K562 (cell line): ENCODE measurements at regions not wholly inside any gene's neighbourhood (a gene's known extent, or its start where the extent isn't known, plus 50 kb on each side); places are given as distances from the start of the nearest gene placed in this dataset.

Source experiments
- ATAC-seq: fragments of 200-7000 bp; cut with Tn5 transposase; 3 replicates; pipeline ENCODE4 v1.9.1; 2020; ENCODE audit warnings: moderate library complexity
- BruUV-seq: library from RNA; stranded (reverse); fragments of 400-500 nt; replicated peaks from 2 replicates; lab custom pipeline; 2021; lab: Mats Ljungman, UMichigan
- CTCF ChIA-PET: fragments of 300-600 bp; formaldehyde crosslinking; extraction: SDS; loops from one replicate; lab custom pipeline; 2021; ENCODE audit warnings: low intra/inter-chr PET ratio; lab: Yijun Ruan, JAX
- POLR2A ChIA-PET: fragments of 300-600, 350-650 bp; sonication (Branson Sonifier 250); formaldehyde crosslinking; extraction: SDS; loops from one replicate; lab custom pipeline; 2021; ENCODE audit warnings: antibody characterized with exemption, inconsistent platforms; lab: Yijun Ruan, JAX
- DNase-seq, 4 experiments: peaks; one replicate each; pipeline versions ENCODE4 v3.0.0 to v3.0.0-alpha.2; 2011 to 2018; ENCODE audit warnings: low spot score in 3 of 4, mixed read lengths in 3 of 4; ENCODE audit errors: extremely low read depth in 1 of 4
- FAIRE-seq: peaks from 2 replicates; lab custom pipeline; 2011; peaks lifted over from hg19 to GRCh38; lab: Jason Lieb, UNC
- H2AFZ ChIP-seq: 2 replicates; pipeline ENCODE4 v1.6.0; 2011; ENCODE audit warnings: low read depth, low read length, control low read depth, inconsistent platforms
- H3K27ac ChIP-seq: fragments of 200-600 bp; 3 replicates; pipeline ENCODE4 v1.8.0; 2011; ENCODE audit warnings: low read depth, mild to moderate bottlenecking, control low read depth, inconsistent platforms, low read length, moderate library complexity, mixed read lengths; ENCODE audit errors: extremely low read depth
- H3K27me3 ChIP-seq, 2 experiments: fragments of 300-600 bp in 1 of 2; 2 replicates in 1 of 2; 3 replicates in 1 of 2; pipeline versions ENCODE4 v1.6.0 to v1.8.0; 2011; ENCODE audit warnings: inconsistent platforms in 2 of 2, low read length in 2 of 2, mild to moderate bottlenecking in 1 of 2, mixed read lengths in 1 of 2, moderate library complexity in 1 of 2; ENCODE audit not compliant: control insufficient read depth in 2 of 2, insufficient read depth in 2 of 2
- H3K36me3 ChIP-seq: fragments of 300-600 bp; 3 replicates; pipeline ENCODE4 v1.8.0; 2011; ENCODE audit warnings: mild to moderate bottlenecking, low read length, inconsistent platforms; ENCODE audit not compliant: control insufficient read depth, insufficient read depth
- H3K4me1 ChIP-seq, 2 experiments: fragments of 200-600 bp in 1 of 2; replicated peaks in 1 of 2; 2 replicates in 1 of 2; 3 replicates in 1 of 2; pipeline versions ENCODE4 v1.5.1 to v1.8.0; 2011; ENCODE audit warnings: inconsistent platforms in 2 of 2, low read length in 2 of 2, mild to moderate bottlenecking in 1 of 2, mixed read lengths in 1 of 2, moderate library complexity in 1 of 2; ENCODE audit not compliant: control insufficient read depth in 2 of 2, insufficient read depth in 2 of 2
- H3K4me2 ChIP-seq: 2 replicates; pipeline ENCODE4 v1.6.1; 2011; ENCODE audit warnings: low read length, control low read depth, inconsistent platforms, mixed read lengths; ENCODE audit not compliant: insufficient read depth
- H3K4me3 ChIP-seq: fragments of 200-600 bp; sonication (generic), shearing (Covaris generic); 2 replicates; pipeline ENCODE4 v1.5.1; 2016; ENCODE audit warnings: control low read depth, inconsistent platforms
- H3K79me2 ChIP-seq: fragments of 200-600 bp; 3 replicates; pipeline ENCODE4 v1.8.0; 2011; ENCODE audit warnings: low read length, inconsistent platforms; ENCODE audit not compliant: control insufficient read depth, insufficient read depth
- H3K9ac ChIP-seq, 2 experiments: 2 replicates each; pipeline versions ENCODE4 v1.6.0 to v1.6.1; 2011; ENCODE audit warnings: low read depth in 2 of 2, low read length in 2 of 2, control low read depth in 1 of 2, inconsistent platforms in 1 of 2, mild to moderate bottlenecking in 1 of 2, mixed read lengths in 1 of 2; ENCODE audit not compliant: insufficient read depth in 1 of 2
- H3K9me1 ChIP-seq: one replicate; pipeline ENCODE4 v1.6.0; 2011; ENCODE audit warnings: inconsistent platforms, mild to moderate bottlenecking, low read length, moderate library complexity; ENCODE audit not compliant: control insufficient read depth, insufficient read depth
- H3K9me3 ChIP-seq: replicated peaks from 2 replicates; pipeline ENCODE4 v1.5.1; 2011; ENCODE audit warnings: low read depth, low read length, inconsistent platforms; ENCODE audit not compliant: control insufficient read depth, insufficient read depth
- H4K20me1 ChIP-seq: replicated peaks from 2 replicates; pipeline ENCODE4 v1.6.1; 2011; ENCODE audit warnings: low read length, inconsistent platforms, mixed read lengths; ENCODE audit not compliant: control insufficient read depth, insufficient read depth
- ADNP ChIP-seq: fragments of 200-800 bp; sonication (Bioruptor generic); IDR thresholded peaks from 2 replicates; pipeline ENCODE4 v1.6.1; 2016; ENCODE audit warnings: missing genetic modification characterization, missing compliant biosample characterization
- NR4A1 ChIP-seq, 2 experiments: fragments of 250-450 bp in 1 of 2; fragments of 450-650 bp in 1 of 2; sonication (Bioruptor Pico) in 1 of 2; IDR thresholded peaks; 2 replicates each; pipeline versions ENCODE4 v1.4.0 to v1.6.1; 2016 to 2020; ENCODE audit warnings: mild to moderate bottlenecking in 2 of 2, missing compliant biosample characterization in 1 of 2, missing genetic modification characterization in 1 of 2, moderate library complexity in 1 of 2
- PML ChIP-seq: IDR thresholded peaks from 2 replicates; pipeline ENCODE4 v1.6.1; 2012; ENCODE audit warnings: low read length, inconsistent platforms
- POLR2A ChIP-seq: fragments of 450-650 bp; conservative IDR thresholded peaks from 2 replicates; pipeline ENCODE4 v1.6.1; 2016
- RAD51 ChIP-seq: fragments of 450-650 bp; IDR thresholded peaks from 2 replicates; pipeline ENCODE4 v1.7.1; 2016; ENCODE audit warnings: low read depth, mild to moderate bottlenecking, borderline replicate concordance
- ZNF407 ChIP-seq: fragments of 450-650 bp; IDR thresholded peaks from 2 replicates; pipeline ENCODE4 v1.6.1; 2016; ENCODE audit warnings: low read depth
- ZNF76 ChIP-seq: fragments of 250-450 bp; sonication (Bioruptor Pico); IDR thresholded peaks from 2 replicates; pipeline ENCODE4 v1.4.0; 2020; ENCODE audit warnings: mild to moderate bottlenecking, moderate library complexity, borderline replicate concordance
- WGBS: fragments of 100-300 bp; shearing (Covaris generic); methylation state at CpG from one replicate; pipeline ENCODE4 v1.1.6; 2016; ENCODE audit warnings: low coverage, mixed read lengths; ENCODE audit not compliant: insufficient coverage; ENCODE audit errors: missing lambda C conversion rate; 5-methylcytosine and 5-hydroxymethylcytosine counted together
- in situ Hi-C: fragments of 300-500 bp; cut with MboI; formaldehyde crosslinking; loops from 4 replicates; pipeline ENCODE4 v1.15.0; 2018; ENCODE audit warnings: inconsistent platforms, mixed read lengths
- intact Hi-C: fragments of 100-400 bp; cut with micrococcal nuclease; formaldehyde crosslinking; loops from 2 replicates; pipeline ENCODE4 v1.14.2; 2022

- Histone ChIP-seq H3K4me2 (no peak overlapping the region), H3K9me1 (no peaks in the 10 kb centered on the region), H3K27ac (no peak overlapping the region), H3K9me3 (no peaks in the 10 kb centered on the region), H3K27me3 (no peaks in the 10 kb centered on the region), H4K20me1 (no peaks in the 10 kb centered on the region), H2AFZ (no peak overlapping the region), H3K4me3 (no peak overlapping the region), H3K79me2 (no peaks in the 10 kb centered on the region), H3K36me3 (no peaks in the 10 kb centered on the region), H3K4me1 (no peaks in the 10 kb centered on the region), H3K9ac (no peak overlapping the region)
- 0% methylated on average over 4 of the region's 4 CpGs for WGBS
- DNase-seq (no peak), ATAC-seq (no peak), FAIRE-seq (no peak)
- BruUV-seq = no TSS peak
- ChIA-PET POLR2A (no interaction called here), CTCF (no interaction called here)
- intact Hi-C loops = no loop called here
- in situ Hi-C loops = no loop called here
- TF ChIP-seq PML (no peak), ZNF76 (CRISPR knock-in tag) (no peak), POLR2A (no peak), NR4A1 (CRISPR knock-in tag; IDR thresholded peaks at IDR 0.05) (no peak), NR4A1 (tag; IDR thresholded peaks at IDR 0.05) (no peak), ADNP (tag) (no peak), RAD51 (no peak), ZNF407 (no peak)
Observed at GRCh38 chr6:113291751-113292445, 565.2 kb upstream of the MARCKS start.
